ENCODE measurements at regions not wholly inside any gene's neighbourhood (a gene's known extent, or its start where the extent isn't known, plus 50 kb on each side); places are given as distances from the start of the nearest gene placed in this dataset.

DNA sequence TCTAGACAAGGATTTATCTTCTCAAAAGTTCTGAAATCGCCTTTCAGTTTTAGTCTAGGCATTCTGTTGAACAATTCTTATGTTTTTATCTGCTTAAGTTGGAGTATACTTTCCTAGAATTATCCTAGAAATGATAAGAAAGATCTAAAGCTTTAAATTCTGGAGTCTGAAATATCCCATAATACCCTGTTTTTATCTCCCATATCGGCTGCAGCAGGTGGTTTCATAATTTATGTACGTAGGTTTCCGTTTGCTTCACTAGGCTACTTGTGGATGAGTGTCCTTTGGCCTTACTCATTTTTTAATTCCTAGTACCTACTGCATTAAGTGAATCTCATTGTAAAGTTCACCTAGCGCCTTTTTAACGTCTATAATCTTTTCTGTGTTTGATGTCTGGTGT lies 58.5 kb upstream of the MGAT5 start (continued):
- peak; percentile 44; the same call in 1 of the 2 replicates for TF ChIP-seq KLF16 (IDR thresholded peaks at IDR 0.05)
- TF ChIP-seq FOXM1 (IDR thresholded peaks at IDR 0.05; ENCODE audit: low read depth) = peak; percentile 54; the same call in 1 of the 2 replicates
- no peak for TF ChIP-seq FOXM1 (CRISPR knock-in tag; IDR thresholded peaks at IDR 0.05; ENCODE audit: low read depth)
- peak; percentile 36 for TF ChIP-seq CCNT2 (IDR thresholded peaks at IDR 0.05; ENCODE audit: borderline replicate concordance, extremely low read depth, insufficient read length, low read depth, low read length)

DNA sequence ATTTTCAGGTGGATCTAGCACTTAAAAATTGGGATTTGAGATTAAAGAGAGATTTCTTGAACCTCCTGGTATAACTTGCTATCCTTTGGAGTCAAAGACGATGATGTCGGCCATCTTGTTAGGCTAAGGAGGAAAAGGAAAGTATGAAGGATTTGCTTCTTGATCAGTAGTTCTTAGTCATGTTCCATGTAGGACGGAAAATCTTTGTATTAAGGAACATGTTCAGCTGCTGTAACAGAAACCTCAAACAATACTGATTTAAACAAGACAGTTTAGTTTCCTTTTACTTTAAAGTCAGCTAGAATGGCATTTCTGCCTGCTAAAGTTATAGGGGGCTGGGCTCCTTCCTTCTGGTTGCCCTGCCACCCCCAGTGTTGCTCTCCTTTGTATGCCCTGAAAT lies 56.4 kb upstream of the MGAT5 start:
- no TSS peak for BruUV-seq (replicated peaks)
- FAIRE-seq (no peak), DNase-seq (ENCODE audit: extremely low read depth in 1 of 4, low spot score in 3 of 4) (no peak), ATAC-seq (no peak)
- Histone ChIP-seq H2AFZ (ENCODE audit: low read depth, low read length) (no peak overlapping the region), H3K79me2 (ENCODE audit: control insufficient read depth, insufficient read depth, low read length) (no peaks in the 10 kb centered on the region), H3K4me2 (ENCODE audit: insufficient read depth, low read length) (no peak overlapping the region), H3K9me1 (ENCODE audit: control insufficient read depth, insufficient read depth, low read length) (no peaks in the 10 kb centered on the region), H3K9me3 (replicated peaks; ENCODE audit: control insufficient read depth, insufficient read depth, low read depth, low read length) (no peaks in the 10 kb centered on the region), H3K4me1 (replicated peaks in 1 of 2; ENCODE audit: control insufficient read depth in 2 of 2, insufficient read depth in 2 of 2, low read length in 2 of 2) (peaks cover 0 to 38% of the 10 kb centered on the region in 2 experiments; a peak in 4 of 5 replicates), H3K27ac (ENCODE audit: extremely low read depth, low read depth, low read length) (no peak overlapping the region), H3K36me3 (ENCODE audit: control insufficient read depth, insufficient read depth, low read length) (no peaks in the 10 kb centered on the region), H3K27me3 (ENCODE audit: control insufficient read depth in 2 of 2, insufficient read depth in 2 of 2, low read length in 2 of 2) (no peaks in the 10 kb centered on the region), H3K4me3 (no peak overlapping the region), H3K9ac (ENCODE audit: insufficient read depth in 1 of 2, low read depth in 2 of 2, low read length in 2 of 2) (no peak overlapping the region), H4K20me1 (replicated peaks; ENCODE audit: control insufficient read depth, insufficient read depth, low read length) (0 out of 2 replicates have a peak, but pooled peaks cover 4% of the 10 kb centered on the region)
- ChIA-PET POLR2A (interaction anchor here (0.7 kb wide), 1 partner anchor 9 kb away, joined by 3 read pairs; no protein-coding TSS in a partner anchor), CTCF (ENCODE audit: low intra/inter-chr PET ratio) (no interaction called here)
- in situ Hi-C loops (cut with MboI) (no loop called here), intact Hi-C loops (cut with micrococcal nuclease) (loop anchor here (5.0 kb wide), 1 partner anchor 50 kb away; no protein-coding TSS in a partner anchor)
- TF ChIP-seq SRSF7 (optimal IDR thresholded peaks at IDR 0.05; ENCODE audit: low read depth, low read length) = no peak
- TF ChIP-seq ID3 (CRISPR knock-in tag; IDR thresholded peaks at IDR 0.05) = no peak
- 0 out of 2 replicates have a peak, but pooled peaks have one; percentile 20 for TF ChIP-seq ID3 (tag; IDR thresholded peaks at IDR 0.05)
- 86% methylated on average over 3 of the region's 3 CpGs for WGBS (ENCODE audit: insufficient coverage, low coverage, missing lambda C conversion rate)
